ENCODE measurements at regions not wholly inside any gene's neighbourhood (a gene's known extent, or its start where the extent isn't known, plus 50 kb on each side); places are given as distances from the start of the nearest gene placed in this dataset.

DNA sequence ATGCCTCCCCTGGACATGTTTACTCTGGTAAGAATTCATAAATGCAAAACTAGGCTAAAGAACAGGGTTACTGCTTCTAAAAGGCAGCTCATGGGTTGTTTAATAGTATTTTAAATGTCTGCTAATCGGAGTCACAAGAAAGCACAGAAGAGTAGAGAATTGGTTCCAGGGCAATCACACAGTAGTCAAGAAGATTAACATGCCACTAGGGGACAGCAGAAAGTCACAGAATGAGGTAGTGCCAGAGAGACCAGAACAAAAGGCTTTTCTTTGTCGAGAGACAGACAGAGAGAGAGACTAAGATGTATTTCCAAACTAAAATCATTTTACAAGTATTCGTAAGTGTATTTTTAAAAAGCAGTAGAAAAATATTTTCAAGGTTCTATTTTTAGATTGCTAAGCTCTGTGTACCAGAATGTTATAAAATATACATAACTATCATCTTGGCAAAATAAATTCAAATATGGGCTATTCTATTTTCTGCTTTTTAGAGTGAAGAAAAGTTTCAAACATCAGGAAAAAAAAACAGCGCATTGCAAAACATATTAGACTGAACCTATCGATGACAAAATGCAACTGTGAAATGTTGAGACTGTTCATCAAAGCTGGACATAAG lies 78.3 kb upstream of the CDIN1 start (continued):
- TF ChIP-seq ZNF704 (tag by site-specific recombination; IDR thresholded peaks at IDR 0.05) (no peak), ZNF24 (tag by site-specific recombination; IDR thresholded peaks at IDR 0.05) (no peak)
- TF ChIP-seq, protein P1, sequence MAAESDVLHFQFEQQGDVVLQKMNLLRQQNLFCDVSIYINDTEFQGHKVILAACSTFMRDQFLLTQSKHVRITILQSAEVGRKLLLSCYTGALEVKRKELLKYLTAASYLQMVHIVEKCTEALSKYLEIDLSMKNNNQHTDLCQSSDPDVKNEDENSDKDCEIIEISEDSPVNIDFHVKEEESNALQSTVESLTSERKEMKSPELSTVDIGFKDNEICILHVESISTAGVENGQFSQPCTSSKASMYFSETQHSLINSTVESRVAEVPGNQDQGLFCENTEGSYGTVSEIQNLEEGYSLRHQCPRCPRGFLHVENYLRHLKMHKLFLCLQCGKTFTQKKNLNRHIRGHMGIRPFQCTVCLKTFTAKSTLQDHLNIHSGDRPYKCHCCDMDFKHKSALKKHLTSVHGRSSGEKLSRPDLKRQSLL (tag by site-specific recombination; IDR thresholded peaks at IDR 0.05), result no peak

DNA sequence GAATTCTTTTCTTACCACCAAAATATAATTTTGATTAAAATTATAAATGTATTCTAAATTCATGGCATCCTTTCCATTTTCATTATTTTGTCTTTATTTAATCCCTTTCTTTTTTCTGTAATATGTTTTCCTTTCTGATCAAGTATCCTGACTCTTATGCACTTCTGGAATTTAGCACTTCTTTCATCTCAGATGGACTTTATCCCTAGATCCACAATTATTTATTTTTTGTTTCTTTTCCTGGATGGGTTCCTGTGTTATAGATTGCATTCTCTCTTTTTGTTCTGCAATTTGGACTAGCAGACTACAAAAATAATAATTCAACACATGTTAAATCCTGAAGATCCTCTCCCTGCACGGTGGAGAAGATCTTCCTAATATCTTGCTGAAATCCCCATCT lies 76.9 kb upstream of the CDIN1 start:
- Histone ChIP-seq H3K4me1 (ENCODE audit: control insufficient read depth, insufficient read depth, low read length) (peaks cover 18% of the 10 kb centered on the region), H3K9me3 (ENCODE audit: control insufficient read depth, insufficient read depth, low read depth, low read length) (no peaks in the 10 kb centered on the region), H3K36me3 (ENCODE audit: control insufficient read depth in 2 of 2, insufficient read depth in 1 of 2, low read length in 2 of 2) (no peaks in the 10 kb centered on the region), H3K4me3 (ENCODE audit: low read depth, low read length) (no peak overlapping the region), H3K27ac (ENCODE audit: extremely low read depth, low read depth, low read length) (no peak overlapping the region)
- ChIA-PET CTCF (interaction anchor here (0.6 to 1.5 kb wide), 4 partner anchors 165 to 752 kb away, joined by 3 to 7 read pairs (median 4); no protein-coding TSS in a partner anchor), POLR2A (no interaction called here)
- TF ChIP-seq GLI4 (tag by site-specific recombination; IDR thresholded peaks at IDR 0.05) (no peak), ZNF701 (tag by site-specific recombination; IDR thresholded peaks at IDR 0.05) (no peak), ZNF214 (tag by site-specific recombination; IDR thresholded peaks at IDR 0.05; ENCODE audit: borderline replicate concordance) (no peak), PRDM10 (tag by site-specific recombination; IDR thresholded peaks at IDR 0.05) (no peak), ZNF266 (tag by site-specific recombination; IDR thresholded peaks at IDR 0.05; ENCODE audit: low read depth) (no peak), ZNF211 (tag by site-specific recombination; IDR thresholded peaks at IDR 0.05; ENCODE audit: low read depth) (no peak), MEIS1 (CRISPR knock-in tag; IDR thresholded peaks at IDR 0.05; ENCODE audit: borderline replicate concordance) (no peak), KLF1 (tag by site-specific recombination; IDR thresholded peaks at IDR 0.05) (no peak), ZNF133 (tag by site-specific recombination; IDR thresholded peaks at IDR 0.05) (no peak)
- TF ChIP-seq, protein P2, sequence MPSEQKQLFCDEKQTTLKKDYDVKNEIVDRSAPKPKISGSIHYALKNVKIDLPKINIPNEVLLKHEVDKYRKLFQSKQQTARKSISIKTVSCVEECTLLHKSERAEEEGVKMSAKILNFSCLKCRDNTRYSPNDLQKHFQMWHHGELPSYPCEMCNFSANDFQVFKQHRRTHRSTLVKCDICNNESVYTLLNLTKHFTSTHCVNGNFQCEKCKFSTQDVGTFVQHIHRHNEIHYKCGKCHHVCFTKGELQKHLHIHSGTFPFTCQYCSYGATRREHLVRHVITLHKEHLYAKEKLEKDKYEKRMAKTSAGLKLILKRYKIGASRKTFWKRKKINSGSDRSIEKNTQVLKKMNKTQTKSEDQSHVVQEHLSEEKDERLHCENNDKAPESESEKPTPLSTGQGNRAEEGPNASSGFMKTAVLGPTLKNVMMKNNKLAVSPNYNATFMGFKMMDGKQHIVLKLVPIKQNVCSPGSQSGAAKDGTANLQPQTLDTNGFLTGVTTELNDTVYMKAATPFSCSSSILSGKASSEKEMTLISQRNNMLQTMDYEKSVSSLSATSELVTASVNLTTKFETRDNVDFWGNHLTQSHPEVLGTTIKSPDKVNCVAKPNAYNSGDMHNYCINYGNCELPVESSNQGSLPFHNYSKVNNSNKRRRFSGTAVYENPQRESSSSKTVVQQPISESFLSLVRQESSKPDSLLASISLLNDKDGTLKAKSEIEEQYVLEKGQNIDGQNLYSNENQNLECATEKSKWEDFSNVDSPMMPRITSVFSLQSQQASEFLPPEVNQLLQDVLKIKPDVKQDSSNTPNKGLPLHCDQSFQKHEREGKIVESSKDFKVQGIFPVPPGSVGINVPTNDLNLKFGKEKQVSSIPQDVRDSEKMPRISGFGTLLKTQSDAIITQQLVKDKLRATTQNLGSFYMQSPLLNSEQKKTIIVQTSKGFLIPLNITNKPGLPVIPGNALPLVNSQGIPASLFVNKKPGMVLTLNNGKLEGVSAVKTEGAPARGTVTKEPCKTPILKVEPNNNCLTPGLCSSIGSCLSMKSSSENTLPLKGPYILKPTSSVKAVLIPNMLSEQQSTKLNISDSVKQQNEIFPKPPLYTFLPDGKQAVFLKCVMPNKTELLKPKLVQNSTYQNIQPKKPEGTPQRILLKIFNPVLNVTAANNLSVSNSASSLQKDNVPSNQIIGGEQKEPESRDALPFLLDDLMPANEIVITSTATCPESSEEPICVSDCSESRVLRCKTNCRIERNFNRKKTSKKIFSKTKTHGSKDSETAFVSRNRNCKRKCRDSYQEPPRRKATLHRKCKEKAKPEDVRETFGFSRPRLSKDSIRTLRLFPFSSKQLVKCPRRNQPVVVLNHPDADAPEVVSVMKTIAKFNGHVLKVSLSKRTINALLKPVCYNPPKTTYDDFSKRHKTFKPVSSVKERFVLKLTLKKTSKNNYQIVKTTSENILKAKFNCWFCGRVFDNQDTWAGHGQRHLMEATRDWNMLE (tag by site-specific recombination; conservative IDR thresholded peaks at IDR 0.05; ENCODE audit: low read depth), result no peak
- TF ChIP-seq, protein P3, sequence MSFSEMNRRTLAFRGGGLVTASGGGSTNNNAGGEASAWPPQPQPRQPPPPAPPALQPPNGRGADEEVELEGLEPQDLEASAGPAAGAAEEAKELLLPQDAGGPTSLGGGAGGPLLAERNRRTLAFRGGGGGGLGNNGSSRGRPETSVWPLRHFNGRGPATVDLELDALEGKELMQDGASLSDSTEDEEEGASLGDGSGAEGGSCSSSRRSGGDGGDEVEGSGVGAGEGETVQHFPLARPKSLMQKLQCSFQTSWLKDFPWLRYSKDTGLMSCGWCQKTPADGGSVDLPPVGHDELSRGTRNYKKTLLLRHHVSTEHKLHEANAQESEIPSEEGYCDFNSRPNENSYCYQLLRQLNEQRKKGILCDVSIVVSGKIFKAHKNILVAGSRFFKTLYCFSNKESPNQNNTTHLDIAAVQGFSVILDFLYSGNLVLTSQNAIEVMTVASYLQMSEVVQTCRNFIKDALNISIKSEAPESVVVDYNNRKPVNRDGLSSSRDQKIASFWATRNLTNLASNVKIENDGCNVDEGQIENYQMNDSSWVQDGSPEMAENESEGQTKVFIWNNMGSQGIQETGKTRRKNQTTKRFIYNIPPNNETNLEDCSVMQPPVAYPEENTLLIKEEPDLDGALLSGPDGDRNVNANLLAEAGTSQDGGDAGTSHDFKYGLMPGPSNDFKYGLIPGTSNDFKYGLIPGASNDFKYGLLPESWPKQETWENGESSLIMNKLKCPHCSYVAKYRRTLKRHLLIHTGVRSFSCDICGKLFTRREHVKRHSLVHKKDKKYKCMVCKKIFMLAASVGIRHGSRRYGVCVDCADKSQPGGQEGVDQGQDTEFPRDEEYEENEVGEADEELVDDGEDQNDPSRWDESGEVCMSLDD (tag by site-specific recombination; IDR thresholded peaks at IDR 0.05), result no peak

Measured in HEK293 (cell line).